Right lobe of liver (tissue), 4 donors: ENCODE measurements at regions not wholly inside any gene's neighbourhood (a gene's known extent, or its start where the extent isn't known, plus 50 kb on each side); places are given as distances from the start of the nearest gene placed in this dataset.

Source experiments
- POLR2A ChIP-seq: fragments of 450-650 bp; IDR thresholded peaks from one replicate; pipeline ENCODE4 v1.6.1; 2017; ENCODE audit warnings: antibody characterized with exemption, mild to moderate bottlenecking
- TF ChIP-seq, protein P1 (sequence below), 4 donors: fragments of 200-600 bp in 3 of 4; fragments of 450-650 bp in 1 of 4; IDR thresholded peaks; one replicate each; pipeline versions ENCODE4 v1.5.1 to v1.8.0; 2016 to 2022; ENCODE audit warnings: antibody characterized with exemption in 4 of 4, mild to moderate bottlenecking in 2 of 4
- donor health status: DM: no; HTN: no; CAD: no.
- donor health status: DM: no; HTN: no; CAD: no.
- donor health status: DM: no; HTN: yes; CAD: no.

GRCh38 chr14:75342762-75343599 is 64.4 kb downstream of the FOS start:
- TF ChIP-seq, protein P1, sequence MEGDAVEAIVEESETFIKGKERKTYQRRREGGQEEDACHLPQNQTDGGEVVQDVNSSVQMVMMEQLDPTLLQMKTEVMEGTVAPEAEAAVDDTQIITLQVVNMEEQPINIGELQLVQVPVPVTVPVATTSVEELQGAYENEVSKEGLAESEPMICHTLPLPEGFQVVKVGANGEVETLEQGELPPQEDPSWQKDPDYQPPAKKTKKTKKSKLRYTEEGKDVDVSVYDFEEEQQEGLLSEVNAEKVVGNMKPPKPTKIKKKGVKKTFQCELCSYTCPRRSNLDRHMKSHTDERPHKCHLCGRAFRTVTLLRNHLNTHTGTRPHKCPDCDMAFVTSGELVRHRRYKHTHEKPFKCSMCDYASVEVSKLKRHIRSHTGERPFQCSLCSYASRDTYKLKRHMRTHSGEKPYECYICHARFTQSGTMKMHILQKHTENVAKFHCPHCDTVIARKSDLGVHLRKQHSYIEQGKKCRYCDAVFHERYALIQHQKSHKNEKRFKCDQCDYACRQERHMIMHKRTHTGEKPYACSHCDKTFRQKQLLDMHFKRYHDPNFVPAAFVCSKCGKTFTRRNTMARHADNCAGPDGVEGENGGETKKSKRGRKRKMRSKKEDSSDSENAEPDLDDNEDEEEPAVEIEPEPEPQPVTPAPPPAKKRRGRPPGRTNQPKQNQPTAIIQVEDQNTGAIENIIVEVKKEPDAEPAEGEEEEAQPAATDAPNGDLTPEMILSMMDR (IDR thresholded peaks at IDR 0.05), result no peak
- no peak for TF ChIP-seq POLR2A
